ENCODE measurements at regions not wholly inside any gene's neighbourhood (a gene's known extent, or its start where the extent isn't known, plus 50 kb on each side); places are given as distances from the start of the nearest gene placed in this dataset.

GRCh38 chr20:48463916-48464315 lies 363.9 kb downstream of the PREX1 start:
- no peak for DNase-seq (ENCODE audit: low spot score)

- no peak for DNase-seq (ENCODE audit: low spot score)
These were observed 364.6 kb downstream of the PREX1 start for GRCh38 chr20:48463096-48463720.

GRCh38 chr20:48461735-48462119 lies 366.1 kb downstream of the PREX1 start:
- DNase-seq (ENCODE audit: low spot score): no peak

- DNase-seq (ENCODE audit: low spot score): no peak
These were observed 366.6 kb downstream of the PREX1 start for GRCh38 chr20:48461091-48461734.

GRCh38 chr20:48460681-48461080 lies 367.1 kb downstream of the PREX1 start:
- no peak for DNase-seq (ENCODE audit: low spot score)

- DNase-seq (ENCODE audit: low spot score): no peak
These were observed 367.9 kb downstream of the PREX1 start for GRCh38 chr20:48459722-48460395.

GRCh38 chr20:48458601-48459385 lies 369.0 kb downstream of the PREX1 start:
- DNase-seq (ENCODE audit: low spot score): no peak

- no peak for DNase-seq (ENCODE audit: low spot score)
These were observed 369.8 kb downstream of the PREX1 start for GRCh38 chr20:48458003-48458377.

GRCh38 chr20:48457193-48458002 lies 370.4 kb downstream of the PREX1 start:
- DNase-seq (ENCODE audit: low spot score): no peak

- DNase-seq (ENCODE audit: low spot score): no peak
These were observed 371.2 kb downstream of the PREX1 start for GRCh38 chr20:48456366-48457192.

- DNase-seq (ENCODE audit: low spot score): no peak
These were observed 372.0 kb downstream of the PREX1 start for GRCh38 chr20:48455651-48456365.

GRCh38 chr20:48454671-48455490 lies 372.9 kb downstream of the PREX1 start:
- DNase-seq (ENCODE audit: low spot score): no peak

GRCh38 chr20:48453477-48454093 lies 374.2 kb downstream of the PREX1 start:
- no peak for DNase-seq (ENCODE audit: low spot score)

GRCh38 chr20:48451401-48451800 lies 376.4 kb downstream of the PREX1 start:
- DNase-seq (ENCODE audit: low spot score): no peak

- no peak for DNase-seq (ENCODE audit: low spot score)
These were observed 378.9 kb downstream of the PREX1 start for GRCh38 chr20:48448666-48449600.

- no peak for DNase-seq (ENCODE audit: low spot score)
These were observed 380.3 kb downstream of the PREX1 start for GRCh38 chr20:48447456-48447855.

- no peak for DNase-seq (ENCODE audit: low spot score)
These were observed 382.0 kb downstream of the PREX1 start for GRCh38 chr20:48445827-48446226.

GRCh38 chr20:48444249-48444648 lies 383.6 kb downstream of the PREX1 start:
- no peak for DNase-seq (ENCODE audit: low spot score)
